Medulla oblongata (tissue), 1 donor: ENCODE measurements at regions not wholly inside any gene's neighbourhood (a gene's known extent, or its start where the extent isn't known, plus 50 kb on each side); places are given as distances from the start of the nearest gene placed in this dataset.

Experiments
- DNase-seq: peaks from one replicate; pipeline ENCODE4 v3.0.0-alpha.2; 2015; ENCODE audit errors: extremely low spot score

- no peak for DNase-seq
These were observed 469.0 kb downstream of the GALC start for GRCh38 chr14:87524011-87524410.

- no peak for DNase-seq
These were observed 470.4 kb downstream of the GALC start for GRCh38 chr14:87522575-87522974.

GRCh38 chr14:87508333-87508732 lies 484.6 kb downstream of the GALC start:
- DNase-seq: no peak

- no peak for DNase-seq
These were observed 489.3 kb downstream of the GALC start for GRCh38 chr14:87503711-87504110.

- DNase-seq: no peak
These were observed 495.7 kb downstream of the GALC start for GRCh38 chr14:87497301-87497700.

- no peak for DNase-seq
These were observed 499.0 kb downstream of the GALC start for GRCh38 chr14:87494010-87494409.

- no peak for DNase-seq
These were observed 500.4 kb downstream of the GALC start for GRCh38 chr14:87492561-87492960.

- no peak for DNase-seq
These were observed 501.2 kb downstream of the GALC start for GRCh38 chr14:87491816-87492215.

GRCh38 chr14:87489196-87489819 lies 503.7 kb downstream of the GALC start:
- no peak for DNase-seq

GRCh38 chr14:87483271-87484260 lies 509.4 kb downstream of the GALC start:
- DNase-seq: no peak

- no peak for DNase-seq
These were observed 524.5 kb downstream of the GALC start for GRCh38 chr14:87468531-87468930.

- DNase-seq: no peak
These were observed 525.4 kb downstream of the GALC start for GRCh38 chr14:87467578-87467977.

- DNase-seq: no peak
These were observed 527.2 kb downstream of the GALC start for GRCh38 chr14:87465770-87466169.

- DNase-seq: no peak
These were observed 531.3 kb downstream of the GALC start for GRCh38 chr14:87461704-87462103.

- DNase-seq: no peak
These were observed 535.3 kb downstream of the GALC start for GRCh38 chr14:87457720-87458119.

- no peak for DNase-seq
These were observed 542.8 kb downstream of the GALC start for GRCh38 chr14:87450193-87450592.

- DNase-seq: no peak
These were observed 544.0 kb downstream of the GALC start for GRCh38 chr14:87449016-87449415.

- no peak for DNase-seq
These were observed 549.2 kb downstream of the GALC start for GRCh38 chr14:87443787-87444186.

GRCh38 chr14:87443039-87443438 lies 549.9 kb downstream of the GALC start:
- no peak for DNase-seq

GRCh38 chr14:87437158-87437557 lies 555.8 kb downstream of the GALC start:
- DNase-seq: no peak

GRCh38 chr14:87434680-87435079 lies 558.3 kb downstream of the GALC start:
- no peak for DNase-seq

GRCh38 chr14:87434011-87434410 lies 559.0 kb downstream of the GALC start:
- no peak for DNase-seq

- DNase-seq: no peak
These were observed 560.3 kb downstream of the GALC start for GRCh38 chr14:87432698-87433097.
